ENCODE measurements at regions not wholly inside any gene's neighbourhood (a gene's known extent, or its start where the extent isn't known, plus 50 kb on each side); places are given as distances from the start of the nearest gene placed in this dataset.

DNA sequence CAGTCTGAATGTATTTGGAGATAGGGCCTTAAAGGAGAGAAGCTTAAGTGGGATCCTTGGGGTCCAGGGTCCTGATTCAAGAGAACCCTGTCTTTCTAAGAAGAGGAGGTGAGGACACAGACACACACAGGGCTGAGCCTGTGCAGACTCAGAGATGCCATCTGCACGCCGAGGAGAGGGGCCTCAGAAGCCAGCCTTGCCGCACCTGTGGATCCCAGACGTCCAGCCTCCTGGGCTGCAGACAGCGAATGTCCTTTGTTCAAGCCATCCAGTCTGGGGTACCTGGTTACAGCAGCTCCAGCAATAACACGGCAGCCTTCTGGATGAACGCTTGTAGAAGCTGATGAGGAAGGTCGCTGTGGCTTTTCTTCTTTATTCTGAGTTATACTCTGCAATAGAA is 1086.1 kb downstream of the BRD1 start:
- Mint-ChIP-seq H3K4me3 (no peak overlapping the region), H3K27me3 (ENCODE audit: insufficient read depth, low read depth, poor library complexity) (peaks cover 4% of the 10 kb centered on the region), H3K27ac (no peak overlapping the region), H3K9me3 (no peaks in the 10 kb centered on the region), H3K36me3 (ENCODE audit: low read depth) (no peaks in the 10 kb centered on the region; the same call in 2 of the 3 replicates), H3K4me1 (no peaks in the 10 kb centered on the region)
- Histone ChIP-seq H2AFZ (no peak overlapping the region), H3K27ac (ENCODE audit: low read depth) (no peak overlapping the region), H3K9me2 (ENCODE audit: insufficient read depth) (no peaks in the 10 kb centered on the region), H4K20me1 (replicated peaks; ENCODE audit: insufficient read depth) (no peaks in the 10 kb centered on the region), H3K4me3 (no peak overlapping the region), H3K79me2 (replicated peaks; ENCODE audit: insufficient read depth) (no peaks in the 10 kb centered on the region), H3K36me3 (ENCODE audit: insufficient read depth) (no peaks in the 10 kb centered on the region; the same call in 1 of the 2 replicates), H3K27me3 (ENCODE audit: insufficient read depth) (no peaks in the 10 kb centered on the region), H3K4me1 (ENCODE audit: insufficient read depth) (no peaks in the 10 kb centered on the region), H3F3A (replicated peaks; ENCODE audit: low read depth) (no peaks in the 10 kb centered on the region), H3K4me2 (no peak overlapping the region)
- no peak for ATAC-seq
- TF ChIP-seq NANOG (IDR thresholded peaks at IDR 0.05; ENCODE audit: borderline replicate concordance), result no peak
- TF ChIP-seq, protein P1, sequence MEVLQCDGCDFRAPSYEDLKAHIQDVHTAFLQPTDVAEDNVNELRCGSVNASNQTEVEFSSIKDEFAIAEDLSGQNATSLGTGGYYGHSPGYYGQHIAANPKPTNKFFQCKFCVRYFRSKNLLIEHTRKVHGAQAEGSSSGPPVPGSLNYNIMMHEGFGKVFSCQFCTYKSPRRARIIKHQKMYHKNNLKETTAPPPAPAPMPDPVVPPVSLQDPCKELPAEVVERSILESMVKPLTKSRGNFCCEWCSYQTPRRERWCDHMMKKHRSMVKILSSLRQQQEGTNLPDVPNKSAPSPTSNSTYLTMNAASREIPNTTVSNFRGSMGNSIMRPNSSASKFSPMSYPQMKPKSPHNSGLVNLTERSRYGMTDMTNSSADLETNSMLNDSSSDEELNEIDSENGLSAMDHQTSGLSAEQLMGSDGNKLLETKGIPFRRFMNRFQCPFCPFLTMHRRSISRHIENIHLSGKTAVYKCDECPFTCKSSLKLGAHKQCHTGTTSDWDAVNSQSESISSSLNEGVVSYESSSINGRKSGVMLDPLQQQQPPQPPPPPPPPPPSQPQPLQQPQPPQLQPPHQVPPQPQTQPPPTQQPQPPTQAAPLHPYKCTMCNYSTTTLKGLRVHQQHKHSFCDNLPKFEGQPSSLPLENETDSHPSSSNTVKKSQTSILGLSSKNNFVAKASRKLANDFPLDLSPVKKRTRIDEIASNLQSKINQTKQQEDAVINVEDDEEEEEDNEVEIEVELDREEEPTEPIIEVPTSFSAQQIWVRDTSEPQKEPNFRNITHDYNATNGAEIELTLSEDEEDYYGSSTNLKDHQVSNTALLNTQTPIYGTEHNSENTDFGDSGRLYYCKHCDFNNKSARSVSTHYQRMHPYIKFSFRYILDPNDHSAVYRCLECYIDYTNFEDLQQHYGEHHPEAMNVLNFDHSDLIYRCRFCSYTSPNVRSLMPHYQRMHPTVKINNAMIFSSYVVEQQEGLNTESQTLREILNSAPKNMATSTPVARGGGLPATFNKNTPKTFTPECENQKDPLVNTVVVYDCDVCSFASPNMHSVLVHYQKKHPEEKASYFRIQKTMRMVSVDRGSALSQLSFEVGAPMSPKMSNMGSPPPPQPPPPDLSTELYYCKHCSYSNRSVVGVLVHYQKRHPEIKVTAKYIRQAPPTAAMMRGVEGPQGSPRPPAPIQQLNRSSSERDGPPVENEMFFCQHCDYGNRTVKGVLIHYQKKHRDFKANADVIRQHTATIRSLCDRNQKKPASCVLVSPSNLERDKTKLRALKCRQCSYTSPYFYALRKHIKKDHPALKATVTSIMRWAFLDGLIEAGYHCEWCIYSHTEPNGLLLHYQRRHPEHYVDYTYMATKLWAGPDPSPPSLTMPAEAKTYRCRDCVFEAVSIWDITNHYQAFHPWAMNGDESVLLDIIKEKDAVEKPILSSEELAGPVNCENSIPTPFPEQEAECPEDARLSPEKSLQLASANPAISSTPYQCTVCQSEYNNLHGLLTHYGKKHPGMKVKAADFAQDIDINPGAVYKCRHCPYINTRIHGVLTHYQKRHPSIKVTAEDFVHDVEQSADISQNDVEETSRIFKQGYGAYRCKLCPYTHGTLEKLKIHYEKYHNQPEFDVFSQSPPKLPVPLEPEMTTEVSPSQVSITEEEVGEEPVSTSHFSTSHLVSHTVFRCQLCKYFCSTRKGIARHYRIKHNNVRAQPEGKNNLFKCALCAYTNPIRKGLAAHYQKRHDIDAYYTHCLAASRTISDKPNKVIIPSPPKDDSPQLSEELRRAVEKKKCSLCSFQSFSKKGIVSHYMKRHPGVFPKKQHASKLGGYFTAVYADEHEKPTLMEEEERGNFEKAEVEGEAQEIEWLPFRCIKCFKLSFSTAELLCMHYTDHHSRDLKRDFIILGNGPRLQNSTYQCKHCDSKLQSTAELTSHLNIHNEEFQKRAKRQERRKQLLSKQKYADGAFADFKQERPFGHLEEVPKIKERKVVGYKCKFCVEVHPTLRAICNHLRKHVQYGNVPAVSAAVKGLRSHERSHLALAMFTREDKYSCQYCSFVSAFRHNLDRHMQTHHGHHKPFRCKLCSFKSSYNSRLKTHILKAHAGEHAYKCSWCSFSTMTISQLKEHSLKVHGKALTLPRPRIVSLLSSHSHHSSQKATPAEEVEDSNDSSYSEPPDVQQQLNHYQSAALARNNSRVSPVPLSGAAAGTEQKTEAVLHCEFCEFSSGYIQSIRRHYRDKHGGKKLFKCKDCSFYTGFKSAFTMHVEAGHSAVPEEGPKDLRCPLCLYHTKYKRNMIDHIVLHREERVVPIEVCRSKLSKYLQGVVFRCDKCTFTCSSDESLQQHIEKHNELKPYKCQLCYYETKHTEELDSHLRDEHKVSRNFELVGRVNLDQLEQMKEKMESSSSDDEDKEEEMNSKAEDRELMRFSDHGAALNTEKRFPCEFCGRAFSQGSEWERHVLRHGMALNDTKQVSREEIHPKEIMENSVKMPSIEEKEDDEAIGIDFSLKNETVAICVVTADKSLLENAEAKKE (CRISPR knock-in tag; IDR thresholded peaks at IDR 0.05), result no peak
- no peak for TF ChIP-seq ZNF114 (CRISPR knock-in tag; IDR thresholded peaks at IDR 0.05)
- no peak for TF ChIP-seq JUNB (IDR thresholded peaks at IDR 0.05; ENCODE audit: unreplicated experiment)
- DNase-seq (ENCODE audit: low spot score), result no peak

DNA sequence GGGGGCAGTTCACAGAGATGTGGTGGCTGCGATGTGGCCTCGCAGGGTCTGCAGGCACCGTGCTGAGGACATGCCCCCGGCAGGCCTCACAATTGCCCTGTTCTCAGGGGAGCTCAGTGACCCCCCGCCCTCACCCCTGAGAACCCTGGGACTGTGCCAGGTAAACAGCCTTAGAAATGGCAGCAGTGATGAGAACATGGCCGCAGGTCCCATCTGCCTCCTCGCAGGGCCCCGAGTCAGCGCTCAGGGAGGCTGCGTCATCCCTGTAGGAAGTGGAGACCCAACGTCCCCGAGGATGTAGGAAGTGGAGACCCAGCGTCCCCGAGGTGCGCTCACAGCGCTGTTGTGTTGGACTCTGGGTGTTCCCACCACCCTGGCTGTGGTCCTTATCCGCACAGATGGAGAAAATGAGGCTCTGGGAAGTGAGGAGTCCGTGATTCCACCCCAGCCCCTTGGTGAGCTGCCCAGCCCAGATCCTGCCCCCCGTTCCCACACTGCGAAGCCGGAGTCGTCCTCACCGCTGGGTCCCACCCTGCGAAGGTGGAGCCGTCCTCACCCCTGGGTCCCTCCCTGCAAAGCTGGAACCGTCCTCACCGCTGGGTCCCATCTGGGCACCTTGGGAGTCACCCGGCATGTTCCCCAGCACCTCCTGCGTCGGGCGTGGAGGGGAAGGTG is 1086.8 kb downstream of the BRD1 start:
- Histone ChIP-seq H3K27ac (ENCODE audit: low read depth) (no peak overlapping the region), H3K36me3 (ENCODE audit: insufficient read depth) (no peaks in the 10 kb centered on the region), H3K27me3 (ENCODE audit: insufficient read depth) (no peaks in the 10 kb centered on the region), H2AFZ (no peak overlapping the region), H3K4me1 (ENCODE audit: insufficient read depth) (no peaks in the 10 kb centered on the region), H4K20me1 (replicated peaks; ENCODE audit: insufficient read depth) (no peaks in the 10 kb centered on the region), H3K9me2 (ENCODE audit: insufficient read depth) (no peaks in the 10 kb centered on the region), H3K4me3 (no peak overlapping the region), H3K79me2 (replicated peaks; ENCODE audit: insufficient read depth) (no peaks in the 10 kb centered on the region), H3K4me2 (no peak overlapping the region), H3F3A (replicated peaks; ENCODE audit: low read depth) (no peaks in the 10 kb centered on the region)
- Mint-ChIP-seq H3K27ac (no peak overlapping the region), H3K27me3 (ENCODE audit: insufficient read depth, low read depth, poor library complexity) (peaks cover 4% of the 10 kb centered on the region), H3K36me3 (ENCODE audit: low read depth) (no peaks in the 10 kb centered on the region), H3K4me3 (no peak overlapping the region), H3K9me3 (no peaks in the 10 kb centered on the region), H3K4me1 (no peaks in the 10 kb centered on the region)
- DNase-seq (ENCODE audit: low spot score), result no peak
- no peak for ATAC-seq
- no peak for TF ChIP-seq ZNF114 (CRISPR knock-in tag; IDR thresholded peaks at IDR 0.05)
- TF ChIP-seq JUNB (IDR thresholded peaks at IDR 0.05; ENCODE audit: unreplicated experiment), result no peak
- TF ChIP-seq, protein P2, sequence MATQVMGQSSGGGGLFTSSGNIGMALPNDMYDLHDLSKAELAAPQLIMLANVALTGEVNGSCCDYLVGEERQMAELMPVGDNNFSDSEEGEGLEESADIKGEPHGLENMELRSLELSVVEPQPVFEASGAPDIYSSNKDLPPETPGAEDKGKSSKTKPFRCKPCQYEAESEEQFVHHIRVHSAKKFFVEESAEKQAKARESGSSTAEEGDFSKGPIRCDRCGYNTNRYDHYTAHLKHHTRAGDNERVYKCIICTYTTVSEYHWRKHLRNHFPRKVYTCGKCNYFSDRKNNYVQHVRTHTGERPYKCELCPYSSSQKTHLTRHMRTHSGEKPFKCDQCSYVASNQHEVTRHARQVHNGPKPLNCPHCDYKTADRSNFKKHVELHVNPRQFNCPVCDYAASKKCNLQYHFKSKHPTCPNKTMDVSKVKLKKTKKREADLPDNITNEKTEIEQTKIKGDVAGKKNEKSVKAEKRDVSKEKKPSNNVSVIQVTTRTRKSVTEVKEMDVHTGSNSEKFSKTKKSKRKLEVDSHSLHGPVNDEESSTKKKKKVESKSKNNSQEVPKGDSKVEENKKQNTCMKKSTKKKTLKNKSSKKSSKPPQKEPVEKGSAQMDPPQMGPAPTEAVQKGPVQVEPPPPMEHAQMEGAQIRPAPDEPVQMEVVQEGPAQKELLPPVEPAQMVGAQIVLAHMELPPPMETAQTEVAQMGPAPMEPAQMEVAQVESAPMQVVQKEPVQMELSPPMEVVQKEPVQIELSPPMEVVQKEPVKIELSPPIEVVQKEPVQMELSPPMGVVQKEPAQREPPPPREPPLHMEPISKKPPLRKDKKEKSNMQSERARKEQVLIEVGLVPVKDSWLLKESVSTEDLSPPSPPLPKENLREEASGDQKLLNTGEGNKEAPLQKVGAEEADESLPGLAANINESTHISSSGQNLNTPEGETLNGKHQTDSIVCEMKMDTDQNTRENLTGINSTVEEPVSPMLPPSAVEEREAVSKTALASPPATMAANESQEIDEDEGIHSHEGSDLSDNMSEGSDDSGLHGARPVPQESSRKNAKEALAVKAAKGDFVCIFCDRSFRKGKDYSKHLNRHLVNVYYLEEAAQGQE (IDR thresholded peaks at IDR 0.05; ENCODE audit: unreplicated experiment), result no peak
- TF ChIP-seq STAT1 (IDR thresholded peaks at IDR 0.05; ENCODE audit: unreplicated experiment), result no peak
- no peak for TF ChIP-seq POLR2AphosphoS5 (IDR thresholded peaks at IDR 0.05; ENCODE audit: low read depth)
- TF ChIP-seq CREB1 (CRISPR knock-in tag; IDR thresholded peaks at IDR 0.05; ENCODE audit: low read depth), result no peak
- TF ChIP-seq EZH2 (IDR thresholded peaks at IDR 0.05; ENCODE audit: low read depth, unreplicated experiment), result no peak
- TF ChIP-seq, protein P3, sequence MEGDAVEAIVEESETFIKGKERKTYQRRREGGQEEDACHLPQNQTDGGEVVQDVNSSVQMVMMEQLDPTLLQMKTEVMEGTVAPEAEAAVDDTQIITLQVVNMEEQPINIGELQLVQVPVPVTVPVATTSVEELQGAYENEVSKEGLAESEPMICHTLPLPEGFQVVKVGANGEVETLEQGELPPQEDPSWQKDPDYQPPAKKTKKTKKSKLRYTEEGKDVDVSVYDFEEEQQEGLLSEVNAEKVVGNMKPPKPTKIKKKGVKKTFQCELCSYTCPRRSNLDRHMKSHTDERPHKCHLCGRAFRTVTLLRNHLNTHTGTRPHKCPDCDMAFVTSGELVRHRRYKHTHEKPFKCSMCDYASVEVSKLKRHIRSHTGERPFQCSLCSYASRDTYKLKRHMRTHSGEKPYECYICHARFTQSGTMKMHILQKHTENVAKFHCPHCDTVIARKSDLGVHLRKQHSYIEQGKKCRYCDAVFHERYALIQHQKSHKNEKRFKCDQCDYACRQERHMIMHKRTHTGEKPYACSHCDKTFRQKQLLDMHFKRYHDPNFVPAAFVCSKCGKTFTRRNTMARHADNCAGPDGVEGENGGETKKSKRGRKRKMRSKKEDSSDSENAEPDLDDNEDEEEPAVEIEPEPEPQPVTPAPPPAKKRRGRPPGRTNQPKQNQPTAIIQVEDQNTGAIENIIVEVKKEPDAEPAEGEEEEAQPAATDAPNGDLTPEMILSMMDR (conservative IDR thresholded peaks at IDR 0.05; ENCODE audit: low read depth in 2 of 2), result no peak

Data from GM23338 (cell line).